ENCODE measurements at regions not wholly inside any gene's neighbourhood (a gene's known extent, or its start where the extent isn't known, plus 50 kb on each side); places are given as distances from the start of the nearest gene placed in this dataset.

GRCh38 chr2:198452327-198452726 lies 647.9 kb downstream of the PLCL1 start:
- in situ Hi-C loops (cut with MboI; ENCODE audit: low sequenced_read_pairs): no loop called here

- in situ Hi-C loops (cut with MboI; ENCODE audit: low sequenced_read_pairs): no loop called here
Measured at GRCh38 chr2:198448789-198449188, 644.4 kb downstream of the PLCL1 start.

- in situ Hi-C loops (cut with MboI; ENCODE audit: low sequenced_read_pairs): no loop called here
Measured at GRCh38 chr2:198444800-198445287, 640.5 kb downstream of the PLCL1 start.

GRCh38 chr2:198441901-198442300 lies 637.5 kb downstream of the PLCL1 start:
- in situ Hi-C loops (cut with MboI; ENCODE audit: low sequenced_read_pairs): no loop called here

- in situ Hi-C loops (cut with MboI; ENCODE audit: low sequenced_read_pairs): no loop called here
Measured at GRCh38 chr2:198441246-198441645, 636.9 kb downstream of the PLCL1 start.

GRCh38 chr2:198440833-198441232 lies 636.4 kb downstream of the PLCL1 start:
- in situ Hi-C loops (cut with MboI; ENCODE audit: low sequenced_read_pairs): no loop called here

- in situ Hi-C loops (cut with MboI; ENCODE audit: low sequenced_read_pairs): no loop called here
Measured at GRCh38 chr2:198438331-198438730, 633.9 kb downstream of the PLCL1 start.

- in situ Hi-C loops (cut with MboI; ENCODE audit: low sequenced_read_pairs): no loop called here
Measured at GRCh38 chr2:198424112-198424511, 619.7 kb downstream of the PLCL1 start.

- in situ Hi-C loops (cut with MboI; ENCODE audit: low sequenced_read_pairs): no loop called here
Measured at GRCh38 chr2:198417836-198418235, 613.4 kb downstream of the PLCL1 start.

- in situ Hi-C loops (cut with MboI; ENCODE audit: low sequenced_read_pairs): no loop called here
Measured at GRCh38 chr2:198414976-198415375, 610.6 kb downstream of the PLCL1 start.

GRCh38 chr2:198411936-198412335 lies 607.5 kb downstream of the PLCL1 start:
- in situ Hi-C loops (cut with MboI; ENCODE audit: low sequenced_read_pairs): no loop called here

- in situ Hi-C loops (cut with MboI; ENCODE audit: low sequenced_read_pairs): no loop called here
Measured at GRCh38 chr2:198408171-198408570, 603.8 kb downstream of the PLCL1 start.

GRCh38 chr2:198405311-198405710 lies 600.9 kb downstream of the PLCL1 start:
- in situ Hi-C loops (cut with MboI; ENCODE audit: low sequenced_read_pairs): no loop called here

- in situ Hi-C loops (cut with MboI; ENCODE audit: low sequenced_read_pairs): no loop called here
Measured at GRCh38 chr2:198401644-198402043, 597.3 kb downstream of the PLCL1 start.

GRCh38 chr2:198400999-198401398 lies 596.6 kb downstream of the PLCL1 start:
- in situ Hi-C loops (cut with MboI; ENCODE audit: low sequenced_read_pairs): no loop called here

GRCh38 chr2:198394208-198394607 lies 589.8 kb downstream of the PLCL1 start:
- in situ Hi-C loops (cut with MboI; ENCODE audit: low sequenced_read_pairs): no loop called here

- in situ Hi-C loops (cut with MboI; ENCODE audit: low sequenced_read_pairs): no loop called here
Measured at GRCh38 chr2:198390670-198391069, 586.3 kb downstream of the PLCL1 start.

GRCh38 chr2:198387677-198388076 lies 583.3 kb downstream of the PLCL1 start:
- in situ Hi-C loops (cut with MboI; ENCODE audit: low sequenced_read_pairs): no loop called here

GRCh38 chr2:198385856-198386255 lies 581.5 kb downstream of the PLCL1 start:
- in situ Hi-C loops (cut with MboI; ENCODE audit: low sequenced_read_pairs): no loop called here

GRCh38 chr2:198385326-198385725 lies 580.9 kb downstream of the PLCL1 start:
- in situ Hi-C loops (cut with MboI; ENCODE audit: low sequenced_read_pairs): no loop called here

GRCh38 chr2:198383392-198383791 lies 579.0 kb downstream of the PLCL1 start:
- in situ Hi-C loops (cut with MboI; ENCODE audit: low sequenced_read_pairs): no loop called here

- in situ Hi-C loops (cut with MboI; ENCODE audit: low sequenced_read_pairs): no loop called here
Measured at GRCh38 chr2:198382811-198383210, 578.4 kb downstream of the PLCL1 start.

GRCh38 chr2:198376677-198377076 lies 572.3 kb downstream of the PLCL1 start:
- in situ Hi-C loops (cut with MboI; ENCODE audit: low sequenced_read_pairs): no loop called here

GRCh38 chr2:198375083-198375410 lies 570.7 kb downstream of the PLCL1 start:
- in situ Hi-C loops (cut with MboI; ENCODE audit: low sequenced_read_pairs): no loop called here

All from HL-60/S4 (cell line).